Astrocyte of the cerebellum (primary cell): ENCODE measurements at regions not wholly inside any gene's neighbourhood (a gene's known extent, or its start where the extent isn't known, plus 50 kb on each side); places are given as distances from the start of the nearest gene placed in this dataset.

ENCODE experiments used
- DNase-seq: peaks from one replicate; pipeline ENCODE4 v3.0.0-alpha.2; 2011; ENCODE audit warnings: low read depth
- H3K4me3 ChIP-seq: 2 replicates; pipeline ENCODE4 v1.5.1; 2011; ENCODE audit warnings: mild to moderate bottlenecking, low read depth, low read length, moderate library complexity
- in situ Hi-C: cut with HindIII; loops from 2 replicates; pipeline ENCODE4 v1.10.0; 2017; ENCODE audit warnings: low sequenced_read_pairs
- TF ChIP-seq, protein P1 (sequence below): IDR thresholded peaks from 2 replicates; pipeline ENCODE4 v1.5.1; 2012; ENCODE audit warnings: low read length, low read depth, moderate library complexity, mild to moderate bottlenecking; ENCODE audit errors: missing control alignments

- no peak overlapping the region for H3K4me3 ChIP-seq
- TF ChIP-seq, protein P1, sequence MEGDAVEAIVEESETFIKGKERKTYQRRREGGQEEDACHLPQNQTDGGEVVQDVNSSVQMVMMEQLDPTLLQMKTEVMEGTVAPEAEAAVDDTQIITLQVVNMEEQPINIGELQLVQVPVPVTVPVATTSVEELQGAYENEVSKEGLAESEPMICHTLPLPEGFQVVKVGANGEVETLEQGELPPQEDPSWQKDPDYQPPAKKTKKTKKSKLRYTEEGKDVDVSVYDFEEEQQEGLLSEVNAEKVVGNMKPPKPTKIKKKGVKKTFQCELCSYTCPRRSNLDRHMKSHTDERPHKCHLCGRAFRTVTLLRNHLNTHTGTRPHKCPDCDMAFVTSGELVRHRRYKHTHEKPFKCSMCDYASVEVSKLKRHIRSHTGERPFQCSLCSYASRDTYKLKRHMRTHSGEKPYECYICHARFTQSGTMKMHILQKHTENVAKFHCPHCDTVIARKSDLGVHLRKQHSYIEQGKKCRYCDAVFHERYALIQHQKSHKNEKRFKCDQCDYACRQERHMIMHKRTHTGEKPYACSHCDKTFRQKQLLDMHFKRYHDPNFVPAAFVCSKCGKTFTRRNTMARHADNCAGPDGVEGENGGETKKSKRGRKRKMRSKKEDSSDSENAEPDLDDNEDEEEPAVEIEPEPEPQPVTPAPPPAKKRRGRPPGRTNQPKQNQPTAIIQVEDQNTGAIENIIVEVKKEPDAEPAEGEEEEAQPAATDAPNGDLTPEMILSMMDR = no peak
- no peak for DNase-seq
- in situ Hi-C loops = no loop called here
These were observed 53.4 kb downstream of the MC4R start for GRCh38 chr18:60319129-60319528.

DNA sequence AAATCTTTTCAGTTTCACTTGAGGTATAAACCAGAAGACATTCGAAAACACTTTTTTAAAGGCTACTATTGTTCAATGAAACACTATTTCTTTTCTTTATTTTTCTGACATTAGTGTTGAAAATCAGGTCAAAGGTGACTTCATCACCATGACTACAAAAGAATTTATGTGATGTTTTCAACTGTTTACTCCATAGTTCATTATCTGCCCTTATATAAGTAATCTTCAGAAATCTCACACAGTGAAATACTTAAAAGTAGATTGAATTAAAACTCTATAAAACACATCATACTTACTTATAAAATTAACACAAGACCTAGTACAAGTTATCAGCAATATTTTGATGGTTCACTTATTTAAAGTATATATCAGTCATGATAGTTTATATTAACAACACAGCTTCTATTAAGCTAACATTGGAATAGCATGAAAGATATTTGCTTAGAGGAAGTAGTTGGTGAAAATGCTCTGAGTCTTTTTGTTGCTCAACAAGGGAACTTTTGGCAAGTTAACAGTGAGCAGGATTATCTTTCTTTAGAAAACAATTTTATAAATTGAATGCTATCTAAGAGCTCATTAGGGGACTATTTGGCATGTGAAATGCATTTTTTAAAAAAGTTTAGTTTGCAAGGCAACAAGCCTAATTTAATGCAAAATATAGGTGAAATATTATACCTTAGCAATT is 60.8 kb downstream of the MC4R start:
- no peak overlapping the region for H3K4me3 ChIP-seq
- TF ChIP-seq, protein P1 = no peak
- in situ Hi-C loops = no loop called here
- no peak for DNase-seq

- TF ChIP-seq, protein P1 = no peak
- in situ Hi-C loops = no loop called here
- DNase-seq = no peak
- H3K4me3 ChIP-seq = no peak overlapping the region
These were observed 76.9 kb downstream of the MC4R start for GRCh38 chr18:60295674-60296073.

- in situ Hi-C loops = no loop called here
- DNase-seq = no peak
- TF ChIP-seq, protein P1 = no peak
- H3K4me3 ChIP-seq = no peak overlapping the region
These were observed 80.4 kb downstream of the MC4R start for GRCh38 chr18:60292186-60292585.

GRCh38 chr18:60279391-60279790 is 93.2 kb downstream of the MC4R start:
- no peak for DNase-seq
- in situ Hi-C loops = no loop called here
- H3K4me3 ChIP-seq = no peak overlapping the region
- TF ChIP-seq, protein P1 = no peak

DNA sequence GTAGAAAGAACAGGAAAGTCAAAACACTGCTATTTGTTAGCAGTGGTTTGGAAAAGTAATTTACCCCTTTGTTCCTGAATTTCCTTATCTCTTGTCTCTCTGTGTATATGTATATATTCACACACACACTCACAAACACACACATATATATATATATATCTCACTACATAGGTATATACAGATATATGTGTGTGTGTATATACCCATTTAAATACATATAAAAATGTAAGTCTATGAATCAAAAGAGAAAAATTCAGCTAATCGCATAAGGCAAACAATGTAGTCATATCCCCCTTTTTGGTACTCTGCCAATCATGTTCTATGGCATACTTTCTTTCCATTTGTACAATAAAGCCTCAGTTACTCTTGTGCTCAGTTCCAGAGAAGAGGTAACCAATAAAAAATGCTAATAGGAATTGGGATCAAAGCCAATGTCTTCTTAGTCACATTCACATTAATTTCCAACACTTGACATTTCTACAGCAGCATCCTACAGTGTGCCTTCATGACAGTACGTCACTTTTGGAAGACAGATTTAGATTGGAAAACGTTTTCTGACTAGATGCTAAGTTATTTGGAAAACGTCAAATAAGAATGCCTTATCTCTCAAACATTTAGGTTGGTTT is 94.6 kb downstream of the MC4R start:
- DNase-seq = no peak
- no peak overlapping the region for H3K4me3 ChIP-seq
- in situ Hi-C loops = no loop called here
- TF ChIP-seq, protein P1 = no peak
